Testis (tissue), 2 donors: ENCODE measurements at regions not wholly inside any gene's neighbourhood (a gene's known extent, or its start where the extent isn't known, plus 50 kb on each side); places are given as distances from the start of the nearest gene placed in this dataset.

Source experiments
- DNase-seq: peaks from one replicate; pipeline ENCODE4 v3.0.0-alpha.2; 2019
- H3K27ac ChIP-seq, 2 donors: fragments of 200-600 bp; sonication (generic); one replicate each; pipeline ENCODE4 v1.5.1; 2019
- H3K27me3 ChIP-seq: fragments of 200-600 bp; sonication (generic); one replicate; pipeline ENCODE4 v1.5.1; 2019
- H3K36me3 ChIP-seq: fragments of 200-600 bp; sonication (generic); one replicate; pipeline ENCODE4 v1.5.1; 2017; ENCODE audit warnings: low read depth; ENCODE audit errors: missing control alignments
- H3K4me1 ChIP-seq: fragments of 200-600 bp; sonication (generic); one replicate; pipeline ENCODE4 v1.5.1; 2019
- H3K4me3 ChIP-seq, 2 donors: fragments of 200-600 bp; sonication (generic); one replicate each; pipeline ENCODE4 v1.5.1; 2017 to 2019
- H3K9me3 ChIP-seq: fragments of 200-600 bp; sonication (generic); one replicate; pipeline ENCODE4 v1.5.1; 2017
- CTCF ChIP-seq, 3 experiments: fragments of 450-650 bp in 2 of 3; fragments of 200-600 bp in 1 of 3; sonication (generic) in 1 of 3; IDR thresholded peaks; one replicate each; pipeline ENCODE4 v1.5.1; 2016 to 2019; ENCODE audit warnings: antibody characterized with exemption in 3 of 3, mild to moderate bottlenecking in 2 of 3, moderate library complexity in 1 of 3
- POLR2A ChIP-seq: fragments of 450-650 bp; IDR thresholded peaks from one replicate; pipeline ENCODE4 v1.6.1; 2017; ENCODE audit warnings: antibody characterized with exemption, mild to moderate bottlenecking, moderate library complexity
- WGBS, 2 donors: methylation state at CpG; one replicate each; pipeline ENCODE4 v1.1.5; 2018; 5-methylcytosine and 5-hydroxymethylcytosine counted together
- intact Hi-C: fragments of 100-400 bp; cut with DNase I; formaldehyde crosslinking; loops from one replicate; pipeline ENCODE4 v1.15.1; 2023; ENCODE audit warnings: low total_unique reads

DNA sequence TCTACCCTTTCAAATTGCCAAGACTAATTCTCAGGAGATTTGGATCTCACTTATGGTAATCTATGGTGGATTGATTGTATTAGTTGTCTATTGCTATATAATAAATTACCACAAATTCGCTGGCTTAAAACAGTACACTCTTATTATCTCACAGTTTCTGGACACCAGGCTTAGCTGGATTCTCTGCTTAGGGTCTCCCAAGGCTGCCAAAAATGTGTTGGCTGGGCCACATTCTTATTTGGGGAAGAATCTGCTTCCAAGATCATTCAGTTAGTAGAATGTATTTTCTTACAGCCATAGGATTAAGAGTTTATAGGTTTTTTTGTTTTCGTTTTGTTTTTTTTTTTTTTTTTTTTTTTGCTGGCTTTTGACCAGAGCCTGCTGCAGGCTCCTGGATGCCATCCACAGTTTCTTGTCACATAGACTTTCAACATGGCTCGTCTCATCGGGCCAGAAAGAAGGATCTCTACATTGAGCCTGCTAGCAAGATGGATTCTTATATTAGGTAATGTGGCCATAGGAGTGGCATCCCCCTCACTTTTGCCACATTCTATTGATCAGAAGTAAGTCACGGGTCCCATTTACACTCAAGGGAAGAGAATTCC is 415.3 kb downstream of the KIF2B start:
- H3K36me3 ChIP-seq: no peaks in the 10 kb centered on the region
- H3K4me3 ChIP-seq: no peak overlapping the region
- 67 to 74% methylated on average over 5 of the region's 5 CpGs for WGBS, 2 donors
- TF ChIP-seq CTCF (IDR thresholded peaks at IDR 0.05) (no peak), POLR2A (no peak)
- intact Hi-C loops: no loop called here
- no peaks in the 10 kb centered on the region for H3K4me1 ChIP-seq
- H3K9me3 ChIP-seq: no peaks in the 10 kb centered on the region
- H3K27ac ChIP-seq: no peak overlapping the region
- DNase-seq: no peak
- H3K27me3 ChIP-seq: no peaks in the 10 kb centered on the region

GRCh38 chr17:54239291-54239690 is 416.6 kb downstream of the KIF2B start:
- no peak for DNase-seq
- Histone ChIP-seq H3K27me3 (no peaks in the 10 kb centered on the region), H3K36me3 (no peaks in the 10 kb centered on the region), H3K4me1 (no peaks in the 10 kb centered on the region), H3K27ac (no peak overlapping the region), H3K9me3 (no peaks in the 10 kb centered on the region), H3K4me3 (no peak overlapping the region)
- intact Hi-C loops: no loop called here
- no peak for TF ChIP-seq CTCF (IDR thresholded peaks at IDR 0.05)
- no peak for TF ChIP-seq POLR2A

GRCh38 chr17:54255696-54256095 is 433.0 kb downstream of the KIF2B start:
- Histone ChIP-seq H3K36me3 (no peaks in the 10 kb centered on the region), H3K27me3 (no peaks in the 10 kb centered on the region), H3K4me3 (no peak overlapping the region), H3K9me3 (no peaks in the 10 kb centered on the region), H3K4me1 (no peaks in the 10 kb centered on the region), H3K27ac (no peak overlapping the region)
- no peak for DNase-seq
- 80 to 88% methylated on average over 3 of the region's 3 CpGs for WGBS, 2 donors
- TF ChIP-seq CTCF (IDR thresholded peaks at IDR 0.05) (no peak), POLR2A (no peak)
- intact Hi-C loops: no loop called here

GRCh38 chr17:54256401-54256929 is 433.7 kb downstream of the KIF2B start:
- no peak overlapping the region for H3K4me3 ChIP-seq
- H3K4me1 ChIP-seq: no peaks in the 10 kb centered on the region
- no peaks in the 10 kb centered on the region for H3K9me3 ChIP-seq
- no peaks in the 10 kb centered on the region for H3K36me3 ChIP-seq
- 58 to 73% methylated on average over 4 of the region's 4 CpGs for WGBS, 2 donors
- H3K27ac ChIP-seq: no peak overlapping the region
- TF ChIP-seq POLR2A: no peak
- no peak for TF ChIP-seq CTCF (IDR thresholded peaks at IDR 0.05)
- no peaks in the 10 kb centered on the region for H3K27me3 ChIP-seq
- no peak for DNase-seq
- intact Hi-C loops: no loop called here

DNA sequence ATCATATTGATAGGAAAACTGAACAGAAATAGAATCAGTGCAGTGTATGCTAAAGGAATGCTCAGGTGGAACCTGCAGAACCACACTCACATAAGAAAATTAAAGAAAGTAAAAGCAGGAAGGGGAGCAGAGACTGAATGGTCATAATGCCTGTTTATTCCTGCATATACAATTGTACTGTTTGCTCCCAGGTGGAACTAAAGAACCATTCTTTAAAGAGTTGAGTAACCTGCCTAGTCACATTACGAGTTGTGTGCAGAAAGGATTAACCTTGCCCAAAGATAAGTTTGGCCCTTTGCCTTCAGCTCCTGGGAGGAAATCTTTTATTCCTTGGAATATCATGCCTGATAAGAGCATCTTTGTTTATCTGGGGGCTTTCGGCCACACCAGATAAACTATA is 434.7 kb downstream of the KIF2B start:
- 44 to 49% methylated on average over 2 of the region's 2 CpGs for WGBS, 2 donors

More for the DNA sequence above, 434.7 kb downstream of the KIF2B start:
- H3K9me3 ChIP-seq: no peaks in the 10 kb centered on the region
- intact Hi-C loops: no loop called here
- no peak overlapping the region for H3K4me3 ChIP-seq
- DNase-seq: no peak
- H3K36me3 ChIP-seq: no peaks in the 10 kb centered on the region
- H3K4me1 ChIP-seq: no peaks in the 10 kb centered on the region
- H3K27me3 ChIP-seq: no peaks in the 10 kb centered on the region
- no peak for TF ChIP-seq CTCF (IDR thresholded peaks at IDR 0.05)
- no peak for TF ChIP-seq POLR2A
- H3K27ac ChIP-seq: no peak overlapping the region
